ENCODE measurements at regions not wholly inside any gene's neighbourhood (a gene's known extent, or its start where the extent isn't known, plus 50 kb on each side); places are given as distances from the start of the nearest gene placed in this dataset.

- no peak for TF ChIP-seq CTCF (tag by site-specific recombination; IDR thresholded peaks at IDR 0.05)
- TF ChIP-seq ZBTB20 (tag by site-specific recombination; IDR thresholded peaks at IDR 0.05), result no peak
- TF ChIP-seq SP2 (tag by site-specific recombination; IDR thresholded peaks at IDR 0.05), result no peak
- TF ChIP-seq, protein P1, sequence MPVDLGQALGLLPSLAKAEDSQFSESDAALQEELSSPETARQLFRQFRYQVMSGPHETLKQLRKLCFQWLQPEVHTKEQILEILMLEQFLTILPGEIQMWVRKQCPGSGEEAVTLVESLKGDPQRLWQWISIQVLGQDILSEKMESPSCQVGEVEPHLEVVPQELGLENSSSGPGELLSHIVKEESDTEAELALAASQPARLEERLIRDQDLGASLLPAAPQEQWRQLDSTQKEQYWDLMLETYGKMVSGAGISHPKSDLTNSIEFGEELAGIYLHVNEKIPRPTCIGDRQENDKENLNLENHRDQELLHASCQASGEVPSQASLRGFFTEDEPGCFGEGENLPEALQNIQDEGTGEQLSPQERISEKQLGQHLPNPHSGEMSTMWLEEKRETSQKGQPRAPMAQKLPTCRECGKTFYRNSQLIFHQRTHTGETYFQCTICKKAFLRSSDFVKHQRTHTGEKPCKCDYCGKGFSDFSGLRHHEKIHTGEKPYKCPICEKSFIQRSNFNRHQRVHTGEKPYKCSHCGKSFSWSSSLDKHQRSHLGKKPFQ (tag by site-specific recombination; IDR thresholded peaks at IDR 0.05), result no peak
- no peak for TF ChIP-seq PRDM10 (tag by site-specific recombination; IDR thresholded peaks at IDR 0.05)
- no peak for TF ChIP-seq ZNF785 (tag by site-specific recombination; IDR thresholded peaks at IDR 0.05)
- TF ChIP-seq FEZF1 (tag by site-specific recombination; IDR thresholded peaks at IDR 0.05), result no peak
- TF ChIP-seq ZBTB17 (tag by site-specific recombination; IDR thresholded peaks at IDR 0.05), result no peak
- TF ChIP-seq ZNF561 (tag by site-specific recombination; IDR thresholded peaks at IDR 0.05; ENCODE audit: borderline replicate concordance), result no peak
Measured at GRCh38 chr20:12464036-12464435, 544.7 kb upstream of the SPTLC3 start.
